Neuronal stem cell (in vitro differentiated cells): ENCODE measurements at regions not wholly inside any gene's neighbourhood (a gene's known extent, or its start where the extent isn't known, plus 50 kb on each side); places are given as distances from the start of the nearest gene placed in this dataset.

ENCODE experiments used
- DNase-seq: peaks from one replicate; pipeline ENCODE4 v3.0.0-alpha.2; 2013; ENCODE audit warnings: low spot score
- H2AFZ ChIP-seq: one replicate; pipeline ENCODE4 v1.6.1; 2013; ENCODE audit warnings: mild to moderate bottlenecking, low read length, inconsistent platforms
- H2AK5ac ChIP-seq: 2 replicates; pipeline ENCODE4 v1.6.1; 2013; ENCODE audit warnings: low read depth, mild to moderate bottlenecking, inconsistent platforms, low read length, moderate library complexity, mixed read lengths
- H2BK120ac ChIP-seq: 2 replicates; pipeline ENCODE4 v1.6.1; 2013; ENCODE audit warnings: low read depth, mild to moderate bottlenecking, inconsistent platforms, low read length, moderate library complexity, mixed read lengths
- H2BK12ac ChIP-seq: one replicate; pipeline ENCODE4 v1.6.1; 2013; ENCODE audit warnings: low read length, inconsistent platforms
- H2BK15ac ChIP-seq: 2 replicates; pipeline ENCODE4 v1.6.1; 2013; ENCODE audit warnings: mild to moderate bottlenecking, low read length, inconsistent platforms, mixed read lengths
- H2BK5ac ChIP-seq: one replicate; pipeline ENCODE4 v1.6.1; 2013; ENCODE audit warnings: inconsistent platforms, mild to moderate bottlenecking, low read length, moderate library complexity
- H3K14ac ChIP-seq: one replicate; pipeline ENCODE4 v1.6.1; 2013; ENCODE audit warnings: low read length, inconsistent platforms
- H3K18ac ChIP-seq: 2 replicates; pipeline ENCODE4 v1.6.1; 2013; ENCODE audit warnings: low read length, inconsistent platforms
- H3K23ac ChIP-seq: 2 replicates; pipeline ENCODE4 v1.6.1; 2013; ENCODE audit warnings: low read depth, mild to moderate bottlenecking, mixed read lengths, low read length, inconsistent platforms; ENCODE audit not compliant: poor library complexity
- H3K27ac ChIP-seq: replicated peaks from 3 replicates; pipeline ENCODE4 v1.5.1; 2013; ENCODE audit warnings: low read length, inconsistent platforms
- H3K27me3 ChIP-seq, 3 experiments: 2 replicates each; pipeline ENCODE4 v1.6.1; 2013; ENCODE audit warnings: low read length in 3 of 3, mild to moderate bottlenecking in 2 of 3, inconsistent platforms in 1 of 3, low read depth in 1 of 3, mixed read lengths in 1 of 3, moderate library complexity in 1 of 3; ENCODE audit not compliant: control insufficient read depth in 3 of 3, insufficient read depth in 3 of 3
- H3K36me3 ChIP-seq, 2 donors: replicated peaks in 1 of 2; 2 replicates each; pipeline ENCODE4 v1.6.1; 2013; ENCODE audit warnings: low read length in 2 of 2; ENCODE audit not compliant: control insufficient read depth in 2 of 2, insufficient read depth in 2 of 2
- H3K4ac ChIP-seq: 2 replicates; pipeline ENCODE4 v1.6.1; 2013; ENCODE audit warnings: inconsistent platforms, mild to moderate bottlenecking, low read length, moderate library complexity
- H3K4me1 ChIP-seq, 2 donors: 1 replicate in 1 of 2; 2 replicates in 1 of 2; pipeline ENCODE4 v1.6.1; 2013; ENCODE audit warnings: low read length in 2 of 2, low read depth in 1 of 2; ENCODE audit not compliant: control insufficient read depth in 2 of 2, insufficient read depth in 1 of 2
- H3K4me2 ChIP-seq: one replicate; pipeline ENCODE4 v1.6.1; 2013; ENCODE audit warnings: mild to moderate bottlenecking, low read length, inconsistent platforms; ENCODE audit not compliant: insufficient read depth, poor library complexity, severe bottlenecking
- H3K4me3 ChIP-seq, 2 donors: 2 replicates each; pipeline ENCODE4 v1.5.1; 2013; ENCODE audit warnings: low read length in 2 of 2, mild to moderate bottlenecking in 2 of 2, inconsistent platforms in 1 of 2, moderate library complexity in 1 of 2
- H3K79me1 ChIP-seq: one replicate; pipeline ENCODE4 v1.6.1; 2013; ENCODE audit warnings: low read depth, mild to moderate bottlenecking, inconsistent platforms, low read length, moderate library complexity
- H3K9ac ChIP-seq: one replicate; pipeline ENCODE4 v1.6.1; 2013; ENCODE audit warnings: mild to moderate bottlenecking, low read depth, low read length, inconsistent platforms; ENCODE audit not compliant: poor library complexity
- H3K9me3 ChIP-seq, 2 donors: replicated peaks in 1 of 2; 2 replicates each; pipeline versions ENCODE3 to v1.6.1; 2013; ENCODE audit warnings: low read length in 2 of 2, mild to moderate bottlenecking in 2 of 2, inconsistent platforms in 1 of 2, low read depth in 1 of 2, mixed read lengths in 1 of 2, moderate library complexity in 1 of 2; ENCODE audit not compliant: control insufficient read depth in 2 of 2, insufficient read depth in 1 of 2
- H4K8ac ChIP-seq: one replicate; pipeline ENCODE4 v1.6.1; 2013; ENCODE audit warnings: low read depth, mild to moderate bottlenecking, inconsistent platforms, low read length, moderate library complexity
- H4K91ac ChIP-seq: one replicate; pipeline ENCODE4 v1.6.1; 2013; ENCODE audit warnings: low read length, low read depth, mild to moderate bottlenecking, inconsistent platforms; ENCODE audit not compliant: poor library complexity
- WGBS, 2 donors: extraction: QIAGEN DNeasy Blood & Tissue Kit; methylation state at CpG; one replicate each; pipeline ENCODE4 v1.1.7; 2013; ENCODE audit warnings: missing lambda C conversion rate in 2 of 2, mixed read lengths in 1 of 2; ENCODE audit not compliant: insufficient read length in 2 of 2, insufficient replicate concordance in 1 of 2; ENCODE audit errors: extremely low coverage in 2 of 2; 5-methylcytosine and 5-hydroxymethylcytosine counted together

DNA sequence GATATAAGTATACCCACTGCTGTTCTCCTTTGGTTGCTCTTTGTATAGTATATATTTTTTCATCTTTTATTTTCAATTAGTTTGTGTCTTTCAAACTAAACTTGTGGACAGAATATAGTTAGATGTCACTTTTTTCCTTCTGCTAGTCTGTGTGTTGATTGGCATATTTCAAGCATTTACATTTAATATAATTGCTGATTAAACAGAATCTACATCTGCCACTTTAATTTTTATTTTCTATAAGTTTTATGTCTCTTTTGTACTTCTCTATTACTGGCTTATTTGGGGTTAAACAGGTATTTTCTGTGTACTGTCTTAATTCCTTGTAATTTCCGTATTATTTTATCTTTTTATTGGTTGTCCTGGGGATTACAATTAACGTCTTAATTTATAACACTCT lies 74.4 kb upstream of the CHODL start:
- Histone ChIP-seq H2BK12ac (no peak overlapping the region), H3K79me1 (no peaks in the 10 kb centered on the region), H3K9me3 (no peaks in the 10 kb centered on the region), H3K14ac (no peak overlapping the region), H3K36me3 (no peaks in the 10 kb centered on the region), H3K27ac (no peak overlapping the region), H3K27me3 (no peaks in the 10 kb centered on the region), H2AK5ac (no peak overlapping the region), H2BK15ac (no peak overlapping the region), H2BK5ac (no peak overlapping the region), H3K4ac (no peak overlapping the region), H3K4me1 (no peaks in the 10 kb centered on the region), H3K4me3 (no peak overlapping the region), H4K91ac (no peak overlapping the region), H3K4me2 (no peak overlapping the region), H2AFZ (no peak overlapping the region), H3K9ac (no peak overlapping the region), H3K23ac (no peak overlapping the region), H2BK120ac (no peak overlapping the region), H4K8ac (no peak overlapping the region), H3K18ac (no peak overlapping the region)
- DNase-seq, result no peak
- WGBS, 2 donors, result no CpG with 5 or more reads among the region's 2 CpGs

DNA sequence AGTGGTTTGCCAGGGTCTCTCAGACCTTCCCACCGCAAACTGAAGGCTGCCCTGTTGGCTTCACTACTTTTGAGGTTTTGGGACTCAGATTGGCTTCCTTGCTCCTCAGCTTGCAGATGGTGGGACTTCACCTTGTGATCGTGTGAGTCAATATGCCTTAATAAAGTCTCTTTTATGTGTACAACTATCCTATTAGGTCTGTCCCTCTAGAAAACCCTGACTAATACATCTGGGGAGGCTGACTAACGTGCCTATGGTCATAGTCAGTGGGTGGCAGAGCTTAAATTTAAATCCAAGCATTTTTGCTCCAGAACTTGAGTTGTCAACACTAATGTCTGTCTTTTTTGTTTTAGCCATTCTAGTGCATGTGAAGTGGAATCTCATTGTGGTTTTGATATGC lies 76.5 kb upstream of the CHODL start:
- no peak overlapping the region for H3K27ac ChIP-seq
- whole genome bisulfite sequencing, 2 donors, result no CpG with 5 or more reads among the region's 3 CpGs
- no peaks in the 10 kb centered on the region for H3K4me1 ChIP-seq
- H3K9ac ChIP-seq, result no peak overlapping the region
- no peak overlapping the region for H3K4me3 ChIP-seq
- H3K79me1 ChIP-seq, result no peaks in the 10 kb centered on the region
- no peak overlapping the region for H2BK15ac ChIP-seq
- H3K4me2 ChIP-seq, result no peak overlapping the region
- no peak overlapping the region for H4K8ac ChIP-seq
- H2BK120ac ChIP-seq, result no peak overlapping the region
- H2AFZ ChIP-seq, result no peak overlapping the region
- H3K14ac ChIP-seq, result no peak overlapping the region
- H3K9me3 ChIP-seq, result no peaks in the 10 kb centered on the region
- H4K91ac ChIP-seq, result no peak overlapping the region
- no peak overlapping the region for H3K23ac ChIP-seq
- no peaks in the 10 kb centered on the region for H3K27me3 ChIP-seq
- no peak overlapping the region for H2BK12ac ChIP-seq
- H2BK5ac ChIP-seq, result no peak overlapping the region
- no peak for DNase-seq
- no peaks in the 10 kb centered on the region for H3K36me3 ChIP-seq
- H3K4ac ChIP-seq, result no peak overlapping the region
- no peak overlapping the region for H2AK5ac ChIP-seq
- no peak overlapping the region for H3K18ac ChIP-seq

DNA sequence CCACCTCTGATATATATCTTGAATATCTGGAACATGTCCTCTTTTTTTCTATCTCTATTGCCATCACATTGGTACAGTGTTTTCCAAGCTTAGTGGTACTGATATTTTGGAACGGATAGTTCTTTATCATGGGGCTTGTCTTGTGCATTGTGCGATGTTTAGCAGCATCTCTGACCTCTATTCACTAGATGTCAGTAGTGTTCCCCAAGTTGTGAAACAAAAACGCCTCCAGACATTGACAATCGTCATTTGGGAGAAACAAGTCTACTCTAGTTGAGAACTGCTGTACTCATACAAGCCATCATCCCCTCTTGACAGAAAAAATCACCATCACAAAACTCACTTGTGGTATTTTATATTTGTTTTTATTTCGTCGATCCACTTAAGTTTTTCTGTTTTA lies 79.7 kb upstream of the CHODL start:
- Histone ChIP-seq H4K8ac (no peak overlapping the region), H3K9ac (no peak overlapping the region), H3K36me3 (no peaks in the 10 kb centered on the region), H2BK5ac (no peak overlapping the region), H2BK120ac (no peak overlapping the region), H3K14ac (no peak overlapping the region), H3K27ac (no peak overlapping the region), H3K79me1 (no peaks in the 10 kb centered on the region), H2BK15ac (no peak overlapping the region), H3K9me3 (no peaks in the 10 kb centered on the region), H3K23ac (no peak overlapping the region), H2AFZ (peak overlapping the region; percentile 12), H3K27me3 (no peaks in the 10 kb centered on the region), H3K4me1 (no peaks in the 10 kb centered on the region), H3K4me2 (no peak overlapping the region), H3K4me3 (no peak overlapping the region), H2BK12ac (no peak overlapping the region), H2AK5ac (no peak overlapping the region), H3K18ac (no peak overlapping the region), H3K4ac (no peak overlapping the region), H4K91ac (no peak overlapping the region)
- no CpG with 5 or more reads among the region's 6 CpGs for WGBS, 2 donors
- no peak for DNase-seq

DNA sequence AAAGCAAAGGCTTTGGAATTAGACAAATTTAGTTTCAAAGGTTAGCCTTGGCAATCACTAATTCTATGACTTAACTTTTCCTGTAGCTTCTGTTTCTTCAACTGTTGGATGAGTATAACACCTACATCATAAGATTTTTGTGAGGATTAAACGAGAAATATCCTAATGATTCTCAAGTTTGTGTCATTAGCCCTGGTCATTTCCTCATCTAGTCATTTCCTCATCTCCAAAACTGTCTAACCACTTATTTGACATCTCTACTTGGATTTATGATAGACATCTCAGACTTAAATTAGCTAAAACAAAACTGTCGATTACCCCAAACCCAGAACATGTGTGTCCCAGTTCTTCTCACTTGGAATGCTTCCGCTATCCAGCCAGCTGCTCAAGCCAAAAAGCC lies 80.2 kb upstream of the CHODL start:
- H3K27me3 ChIP-seq, result no peaks in the 10 kb centered on the region
- H2BK12ac ChIP-seq, result no peak overlapping the region
- no peak overlapping the region for H2BK15ac ChIP-seq
- no peak overlapping the region for H2BK5ac ChIP-seq
- H3K4me1 ChIP-seq, result no peaks in the 10 kb centered on the region
- no peak overlapping the region for H3K4me3 ChIP-seq
- no peak overlapping the region for H3K14ac ChIP-seq
- H3K36me3 ChIP-seq, result no peaks in the 10 kb centered on the region
- H2BK120ac ChIP-seq, result no peak overlapping the region
- no peak overlapping the region for H3K23ac ChIP-seq
- H3K9ac ChIP-seq, result no peak overlapping the region
- no CpG with 5 or more reads among the region's 3 CpGs for WGBS, 2 donors
- H4K8ac ChIP-seq, result no peak overlapping the region
- no peak overlapping the region for H2AFZ ChIP-seq
- no peak overlapping the region for H3K18ac ChIP-seq
- H3K27ac ChIP-seq, result no peak overlapping the region
- H4K91ac ChIP-seq, result no peak overlapping the region
- H3K9me3 ChIP-seq, result no peaks in the 10 kb centered on the region
- H2AK5ac ChIP-seq, result no peak overlapping the region
- H3K4ac ChIP-seq, result no peak overlapping the region
- H3K4me2 ChIP-seq, result no peak overlapping the region
- no peaks in the 10 kb centered on the region for H3K79me1 ChIP-seq
- no peak for DNase-seq
